ENCODE measurements at regions not wholly inside any gene's neighbourhood (a gene's known extent, or its start where the extent isn't known, plus 50 kb on each side); places are given as distances from the start of the nearest gene placed in this dataset.

DNA sequence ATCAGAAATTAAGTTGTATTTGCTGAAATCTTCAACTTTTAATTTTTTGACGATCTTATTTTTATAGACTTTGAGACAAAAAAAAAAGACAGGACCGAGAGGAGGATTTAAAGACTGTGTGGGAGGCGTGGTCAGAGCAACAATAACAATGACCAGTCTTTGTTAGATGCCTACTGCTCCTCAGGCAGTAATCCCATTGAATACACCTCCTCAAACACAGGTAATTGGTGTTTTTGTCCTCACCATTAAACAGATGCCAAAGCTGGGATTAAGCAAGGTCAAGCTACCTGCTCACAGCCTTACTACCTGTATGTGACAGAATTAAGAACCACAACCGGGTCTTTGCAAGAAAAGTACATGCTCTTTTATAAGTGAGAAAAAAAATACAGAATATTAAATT, 233.3 kb upstream of the GRAMD2B start:
- TF ChIP-seq, protein P1, sequence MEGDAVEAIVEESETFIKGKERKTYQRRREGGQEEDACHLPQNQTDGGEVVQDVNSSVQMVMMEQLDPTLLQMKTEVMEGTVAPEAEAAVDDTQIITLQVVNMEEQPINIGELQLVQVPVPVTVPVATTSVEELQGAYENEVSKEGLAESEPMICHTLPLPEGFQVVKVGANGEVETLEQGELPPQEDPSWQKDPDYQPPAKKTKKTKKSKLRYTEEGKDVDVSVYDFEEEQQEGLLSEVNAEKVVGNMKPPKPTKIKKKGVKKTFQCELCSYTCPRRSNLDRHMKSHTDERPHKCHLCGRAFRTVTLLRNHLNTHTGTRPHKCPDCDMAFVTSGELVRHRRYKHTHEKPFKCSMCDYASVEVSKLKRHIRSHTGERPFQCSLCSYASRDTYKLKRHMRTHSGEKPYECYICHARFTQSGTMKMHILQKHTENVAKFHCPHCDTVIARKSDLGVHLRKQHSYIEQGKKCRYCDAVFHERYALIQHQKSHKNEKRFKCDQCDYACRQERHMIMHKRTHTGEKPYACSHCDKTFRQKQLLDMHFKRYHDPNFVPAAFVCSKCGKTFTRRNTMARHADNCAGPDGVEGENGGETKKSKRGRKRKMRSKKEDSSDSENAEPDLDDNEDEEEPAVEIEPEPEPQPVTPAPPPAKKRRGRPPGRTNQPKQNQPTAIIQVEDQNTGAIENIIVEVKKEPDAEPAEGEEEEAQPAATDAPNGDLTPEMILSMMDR (IDR thresholded peaks at IDR 0.05), result no peak
- Mint-ChIP-seq H3K4me3 (no peak overlapping the region), H3K36me3 (no peaks in the 10 kb centered on the region), H3K4me1 (no peaks in the 10 kb centered on the region), H3K9me3 (peaks cover 0 to 2% of the 10 kb centered on the region in 2 donors), H3K27ac (no peak overlapping the region), H3K27me3 (ENCODE audit: low read depth in 2 of 2) (no peaks in the 10 kb centered on the region)
- Histone ChIP-seq H3K4me1 (ENCODE audit: control insufficient read depth, insufficient read depth, low read length) (no peaks in the 10 kb centered on the region), H3K9me3 (ENCODE audit: control insufficient read depth, insufficient read depth, low read length) (no peaks in the 10 kb centered on the region), H3K4me3 (ENCODE audit: low read length) (no peak overlapping the region), H3K27me3 (ENCODE audit: control insufficient read depth, insufficient read depth, low read length) (no peaks in the 10 kb centered on the region), H3K27ac (ENCODE audit: low read length) (no peak overlapping the region), H3K36me3 (ENCODE audit: control insufficient read depth, insufficient read depth, low read length) (no peaks in the 10 kb centered on the region)
- DNase-seq, result no peak
- no peak for ATAC-seq
- intact Hi-C loops (cut with micrococcal nuclease), result no loop called here
- WGBS (ENCODE audit: insufficient coverage), result 81% methylated on average over 2 of the region's 4 CpGs

DNA sequence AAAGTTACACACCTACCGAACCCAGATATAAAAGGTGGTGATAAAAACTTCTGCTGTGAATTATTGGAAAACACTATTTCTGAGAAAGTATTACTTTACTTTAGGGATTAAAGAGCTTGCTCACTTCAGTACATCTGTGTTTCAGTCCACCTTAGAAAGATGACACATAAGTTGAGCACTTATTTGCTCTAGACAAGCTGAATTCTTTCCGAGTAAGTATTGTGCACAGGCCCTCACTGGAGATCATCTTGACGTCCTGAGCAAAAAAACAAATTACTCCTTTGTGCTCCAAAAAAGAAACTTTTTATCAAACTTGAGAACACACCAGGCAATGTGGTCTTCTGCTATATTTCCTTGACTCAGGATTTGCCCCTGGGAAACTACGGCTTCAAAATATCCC, 231.0 kb upstream of the GRAMD2B start:
- no peak overlapping the region for H3K4me3 Mint-ChIP-seq
- no peak for ATAC-seq

DNA sequence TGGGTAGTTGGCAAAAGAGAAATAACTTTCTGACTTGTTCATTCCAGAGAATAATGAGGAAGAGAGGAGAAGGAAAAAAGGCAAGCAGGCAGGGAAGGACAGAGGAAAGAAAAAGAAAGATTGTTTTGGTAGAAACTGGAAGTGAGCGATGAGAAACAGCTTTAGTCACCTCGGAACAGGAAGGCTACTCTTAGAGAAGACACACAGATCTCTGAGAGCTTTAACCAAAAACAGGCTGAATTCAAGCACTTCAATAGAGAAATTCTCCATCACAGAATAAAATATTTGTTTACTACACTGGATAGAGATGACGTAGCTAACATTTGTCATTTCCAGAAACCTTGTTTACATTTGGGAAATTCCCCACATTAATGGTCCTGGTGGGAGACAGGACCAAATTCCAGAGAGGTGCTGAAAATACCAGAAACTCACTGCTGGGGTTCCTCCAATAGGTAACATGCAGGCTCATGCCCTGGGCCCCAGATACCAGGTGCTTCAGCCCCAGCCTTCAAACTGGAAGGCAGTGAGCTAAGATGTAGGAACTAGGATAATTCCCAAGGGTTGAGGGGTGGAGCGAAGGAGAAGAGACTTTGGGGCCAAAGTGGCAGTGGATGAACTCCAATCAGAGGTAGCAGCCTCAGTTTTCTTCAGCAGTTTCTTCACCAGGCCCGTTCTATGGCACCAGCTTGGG, 227.7 kb upstream of the GRAMD2B start:
- no peaks in the 10 kb centered on the region for H3K36me3 Mint-ChIP-seq
- H3K4me3 ChIP-seq (ENCODE audit: low read length), result no peak overlapping the region
- 81% methylated on average over 5 of the region's 5 CpGs for WGBS (ENCODE audit: insufficient coverage)
- H3K4me1 ChIP-seq (ENCODE audit: control insufficient read depth, insufficient read depth, low read length), result no peaks in the 10 kb centered on the region
- H3K36me3 ChIP-seq (ENCODE audit: control insufficient read depth, insufficient read depth, low read length), result no peaks in the 10 kb centered on the region
- intact Hi-C loops (cut with micrococcal nuclease), result no loop called here
- no peaks in the 10 kb centered on the region for H3K27me3 ChIP-seq (ENCODE audit: control insufficient read depth, insufficient read depth, low read length)
- H3K9me3 ChIP-seq (ENCODE audit: control insufficient read depth, insufficient read depth, low read length), result no peaks in the 10 kb centered on the region
- DNase-seq, result no peak
- H3K27me3 Mint-ChIP-seq (ENCODE audit: low read depth in 2 of 2), result no peaks in the 10 kb centered on the region
- H3K4me3 Mint-ChIP-seq, result no peak overlapping the region
- no peak overlapping the region for H3K27ac Mint-ChIP-seq
- no peak for ATAC-seq
- H3K9me3 Mint-ChIP-seq, result peaks cover 6% of the 10 kb centered on the region in 2 donors
- no peaks in the 10 kb centered on the region for H3K4me1 Mint-ChIP-seq
- H3K27ac ChIP-seq (ENCODE audit: low read length), result no peak overlapping the region
- TF ChIP-seq, protein P1 (IDR thresholded peaks at IDR 0.05), result no peak

More for the DNA sequence above, 231.0 kb upstream of the GRAMD2B start:
- Histone ChIP-seq H3K27ac (ENCODE audit: low read length) (no peak overlapping the region), H3K4me3 (ENCODE audit: low read length) (no peak overlapping the region), H3K4me1 (ENCODE audit: control insufficient read depth, insufficient read depth, low read length) (no peaks in the 10 kb centered on the region), H3K36me3 (ENCODE audit: control insufficient read depth, insufficient read depth, low read length) (no peaks in the 10 kb centered on the region), H3K27me3 (ENCODE audit: control insufficient read depth, insufficient read depth, low read length) (no peaks in the 10 kb centered on the region), H3K9me3 (ENCODE audit: control insufficient read depth, insufficient read depth, low read length) (no peaks in the 10 kb centered on the region)
- no peak overlapping the region for H3K27ac Mint-ChIP-seq
- peaks cover under 1 to 2% of the 10 kb centered on the region in 2 donors for H3K9me3 Mint-ChIP-seq
- TF ChIP-seq, protein P1 (IDR thresholded peaks at IDR 0.05), result no peak
- intact Hi-C loops (cut with micrococcal nuclease), result no loop called here
- no peak for DNase-seq
- no peaks in the 10 kb centered on the region for H3K27me3 Mint-ChIP-seq (ENCODE audit: low read depth in 2 of 2)
- H3K4me1 Mint-ChIP-seq, result no peaks in the 10 kb centered on the region
- H3K36me3 Mint-ChIP-seq, result no peaks in the 10 kb centered on the region
- 98% methylated on average over 3 of the region's 4 CpGs for WGBS (ENCODE audit: insufficient coverage)

DNA sequence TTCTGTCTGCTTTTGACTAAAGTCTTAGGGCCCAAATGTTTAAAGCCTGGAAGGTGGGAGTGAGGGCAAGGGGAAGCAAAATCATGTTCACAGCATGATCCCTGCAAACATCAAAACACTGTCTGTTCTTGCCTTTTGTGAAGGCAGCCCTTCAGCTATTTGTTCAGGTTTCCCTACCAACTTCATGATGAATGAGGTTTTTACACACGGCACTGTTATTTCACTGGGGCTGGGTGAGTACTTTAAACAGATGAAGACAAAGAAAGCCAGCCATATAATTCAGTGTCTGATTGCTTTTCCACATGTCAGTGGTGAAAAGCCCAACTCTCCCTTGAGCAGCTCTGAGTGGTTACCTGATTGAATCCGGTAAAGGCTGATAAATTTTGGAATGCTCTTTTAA, 224.7 kb upstream of the GRAMD2B start:
- no peak overlapping the region for H3K27ac ChIP-seq (ENCODE audit: low read length)
- H3K27ac Mint-ChIP-seq, result no peak overlapping the region
- WGBS (ENCODE audit: insufficient coverage), result 78% methylated on average over 2 of the region's 2 CpGs
- TF ChIP-seq, protein P1 (IDR thresholded peaks at IDR 0.05), result no peak
- no peak overlapping the region for H3K4me3 ChIP-seq (ENCODE audit: low read length)
- DNase-seq, result no peak
- H3K9me3 Mint-ChIP-seq, result peaks cover 12 to 17% of the 10 kb centered on the region in 2 donors
- intact Hi-C loops (cut with micrococcal nuclease), result no loop called here
- H3K36me3 Mint-ChIP-seq, result no peaks in the 10 kb centered on the region
- no peaks in the 10 kb centered on the region for H3K36me3 ChIP-seq (ENCODE audit: control insufficient read depth, insufficient read depth, low read length)
- peaks cover 4% of the 10 kb centered on the region for H3K9me3 ChIP-seq (ENCODE audit: control insufficient read depth, insufficient read depth, low read length)
- H3K4me1 ChIP-seq (ENCODE audit: control insufficient read depth, insufficient read depth, low read length), result no peaks in the 10 kb centered on the region
- no peak for ATAC-seq
- H3K27me3 ChIP-seq (ENCODE audit: control insufficient read depth, insufficient read depth, low read length), result no peaks in the 10 kb centered on the region
- no peaks in the 10 kb centered on the region for H3K27me3 Mint-ChIP-seq (ENCODE audit: low read depth in 2 of 2)
- no peak overlapping the region for H3K4me3 Mint-ChIP-seq
- no peaks in the 10 kb centered on the region for H3K4me1 Mint-ChIP-seq

Data from natural killer cell (primary cell).